ENCODE measurements at regions not wholly inside any gene's neighbourhood (a gene's known extent, or its start where the extent isn't known, plus 50 kb on each side); places are given as distances from the start of the nearest gene placed in this dataset.

- H3K27ac Mint-ChIP-seq (ENCODE audit: low read depth, unreplicated experiment) = peak overlapping the region; percentile 82
- no peaks in the 10 kb centered on the region for H3K9me3 Mint-ChIP-seq (ENCODE audit: unreplicated experiment)
- intact Hi-C loops (cut with micrococcal nuclease) = loop anchor here (1.0 to 5.0 kb wide), 9 partner anchors 213 to 1622 kb away; partner anchors contain the start of gene DNAH7
- no TSS peak for BruUV-seq (replicated peaks)
- no peaks in the 10 kb centered on the region for H3K27me3 Mint-ChIP-seq (ENCODE audit: insufficient read depth, unreplicated experiment)
- peak overlapping the region; percentile 28 for H3K4me3 Mint-ChIP-seq (ENCODE audit: unreplicated experiment)
- DNase-seq (ENCODE audit: unreplicated experiment) = peak; percentile 73
- CTCF ChIA-PET = interaction anchor here (0.5 to 3.4 kb wide), 18 partner anchors 9 to 1624 kb away, joined by 3 to 23 read pairs (median 4); no protein-coding TSS in a partner anchor
- no peak for TF ChIP-seq CTCF (IDR thresholded peaks at IDR 0.05; ENCODE audit: unreplicated experiment)
- no peaks in the 10 kb centered on the region for H3K36me3 Mint-ChIP-seq (ENCODE audit: insufficient read depth, unreplicated experiment)
- POLR2A ChIA-PET = interaction anchor here (0.8 to 8.2 kb wide), 6 partner anchors 44 to 347 kb away, joined by 3 to 107 read pairs (median 4); partner anchors contain the start of gene SLC39A10
- H3K4me1 Mint-ChIP-seq (ENCODE audit: insufficient read depth, unreplicated experiment) = peaks cover 31% of the 10 kb centered on the region
Measured at GRCh38 chr2:195319112-195319460, 337.9 kb upstream of the SLC39A10 start.

GRCh38 chr2:195318440-195319111, 338.4 kb upstream of the SLC39A10 start:
- peak overlapping the region; percentile 82 for H3K27ac Mint-ChIP-seq (ENCODE audit: low read depth, unreplicated experiment)
- no peaks in the 10 kb centered on the region for H3K27me3 Mint-ChIP-seq (ENCODE audit: insufficient read depth, unreplicated experiment)
- BruUV-seq (replicated peaks) = no TSS peak
- H3K36me3 Mint-ChIP-seq (ENCODE audit: insufficient read depth, unreplicated experiment) = no peaks in the 10 kb centered on the region
- peak; percentile 70 for DNase-seq (ENCODE audit: unreplicated experiment)
- peak; percentile 67 for TF ChIP-seq CTCF (IDR thresholded peaks at IDR 0.05; ENCODE audit: unreplicated experiment)
- H3K4me3 Mint-ChIP-seq (ENCODE audit: unreplicated experiment) = peak overlapping the region; percentile 28
- H3K4me1 Mint-ChIP-seq (ENCODE audit: insufficient read depth, unreplicated experiment) = peaks cover 31% of the 10 kb centered on the region
- ChIA-PET POLR2A (interaction anchor here (1.1 to 8.2 kb wide), 4 partner anchors 183 to 347 kb away, joined by 4 to 107 read pairs (median 6); partner anchors contain the start of gene SLC39A10), CTCF (interaction anchor here (0.5 to 3.4 kb wide), 14 partner anchors 37 to 1624 kb away, joined by 3 to 23 read pairs (median 4); no protein-coding TSS in a partner anchor)
- intact Hi-C loops (cut with micrococcal nuclease) = loop anchor here (1.0 to 5.0 kb wide), 10 partner anchors 214 to 1621 kb away; partner anchors contain the start of gene DNAH7
- H3K9me3 Mint-ChIP-seq (ENCODE audit: unreplicated experiment) = no peaks in the 10 kb centered on the region

- CTCF ChIA-PET = interaction anchor here (0.5 to 3.4 kb wide), 5 partner anchors 203 to 771 kb away, joined by 3 to 23 read pairs (median 4); no protein-coding TSS in a partner anchor
- no peaks in the 10 kb centered on the region for H3K9me3 Mint-ChIP-seq (ENCODE audit: unreplicated experiment)
- peaks cover 31% of the 10 kb centered on the region for H3K4me1 Mint-ChIP-seq (ENCODE audit: insufficient read depth, unreplicated experiment)
- DNase-seq (ENCODE audit: unreplicated experiment) = no peak
- intact Hi-C loops (cut with micrococcal nuclease) = loop anchor here (5.0 kb wide), 6 partner anchors 215 to 1620 kb away; no protein-coding TSS in a partner anchor
- no peak overlapping the region for H3K4me3 Mint-ChIP-seq (ENCODE audit: unreplicated experiment)
- H3K27me3 Mint-ChIP-seq (ENCODE audit: insufficient read depth, unreplicated experiment) = no peaks in the 10 kb centered on the region
- no peaks in the 10 kb centered on the region for H3K36me3 Mint-ChIP-seq (ENCODE audit: insufficient read depth, unreplicated experiment)
- TF ChIP-seq CTCF (IDR thresholded peaks at IDR 0.05; ENCODE audit: unreplicated experiment) = no peak
- no peak overlapping the region for H3K27ac Mint-ChIP-seq (ENCODE audit: low read depth, unreplicated experiment)
- BruUV-seq (replicated peaks) = no TSS peak
- POLR2A ChIA-PET = no interaction called here
Measured at GRCh38 chr2:195317550-195317949, 339.5 kb upstream of the SLC39A10 start.

- intact Hi-C loops (cut with micrococcal nuclease) = loop anchor here (5.0 kb wide), 6 partner anchors 216 to 1619 kb away; no protein-coding TSS in a partner anchor
- no peaks in the 10 kb centered on the region for H3K36me3 Mint-ChIP-seq (ENCODE audit: insufficient read depth, unreplicated experiment)
- ChIA-PET CTCF (interaction anchor here (0.6 to 1.9 kb wide), 3 partner anchors 315 to 1593 kb away, joined by 3 to 6 read pairs (median 5); no protein-coding TSS in a partner anchor), POLR2A (no interaction called here)
- no peak overlapping the region for H3K27ac Mint-ChIP-seq (ENCODE audit: low read depth, unreplicated experiment)
- H3K27me3 Mint-ChIP-seq (ENCODE audit: insufficient read depth, unreplicated experiment) = no peaks in the 10 kb centered on the region
- no peak for TF ChIP-seq CTCF (IDR thresholded peaks at IDR 0.05; ENCODE audit: unreplicated experiment)
- DNase-seq (ENCODE audit: unreplicated experiment) = no peak
- peaks cover 21% of the 10 kb centered on the region for H3K4me1 Mint-ChIP-seq (ENCODE audit: insufficient read depth, unreplicated experiment)
- no peaks in the 10 kb centered on the region for H3K9me3 Mint-ChIP-seq (ENCODE audit: unreplicated experiment)
- H3K4me3 Mint-ChIP-seq (ENCODE audit: unreplicated experiment) = no peak overlapping the region
- no TSS peak for BruUV-seq (replicated peaks)
Measured at GRCh38 chr2:195316486-195316885, 340.5 kb upstream of the SLC39A10 start.
